Loucy (cell line): ENCODE measurements at regions not wholly inside any gene's neighbourhood (a gene's known extent, or its start where the extent isn't known, plus 50 kb on each side); places are given as distances from the start of the nearest gene placed in this dataset.

Experiments used
- H2AFZ ChIP-seq: fragments of 200-600 bp; sonication (generic); 2 replicates; pipeline ENCODE4 v1.6.0; 2016; ENCODE audit warnings: antibody characterized with exemption, mild to moderate bottlenecking, low read length, moderate library complexity
- H3F3A ChIP-seq: fragments of 200-600 bp; 2 replicates; pipeline ENCODE4 v1.6.0; 2016; ENCODE audit warnings: antibody characterized with exemption, low read depth, mild to moderate bottlenecking
- H3K27me3 ChIP-seq: fragments of 200-600 bp; sonication (generic); 2 replicates; pipeline ENCODE4 v1.6.1; 2014; ENCODE audit warnings: low read length, mild to moderate bottlenecking; ENCODE audit not compliant: insufficient read depth, poor library complexity, severe bottlenecking
- H3K36me3 ChIP-seq: fragments of 200-600 bp; sonication (generic); 2 replicates; pipeline ENCODE4 v1.6.1; 2016; ENCODE audit warnings: low read length; ENCODE audit not compliant: insufficient read depth
- H3K4me1 ChIP-seq: fragments of 200-600 bp; sonication (generic); 2 replicates; pipeline ENCODE4 v1.5.1; 2014; ENCODE audit warnings: low read length, mild to moderate bottlenecking; ENCODE audit not compliant: insufficient read depth, poor library complexity, severe bottlenecking
- H3K4me2 ChIP-seq: fragments of 200-600 bp; sonication (generic); 2 replicates; pipeline ENCODE4 v1.6.0; 2014; ENCODE audit warnings: antibody characterized with exemption, low read length, low read depth, mild to moderate bottlenecking; ENCODE audit not compliant: poor library complexity, severe bottlenecking
- H3K4me3 ChIP-seq: fragments of 200-600 bp; sonication (generic); 2 replicates; pipeline ENCODE4 v1.5.1; 2014; ENCODE audit warnings: low read length, mild to moderate bottlenecking, mixed read lengths; ENCODE audit not compliant: poor library complexity, severe bottlenecking
- H3K79me2 ChIP-seq: fragments of 200-600 bp; sonication (generic); 2 replicates; pipeline ENCODE4 v1.6.1; 2014; ENCODE audit warnings: low read length; ENCODE audit not compliant: insufficient read depth
- H3K9ac ChIP-seq: fragments of 200-600 bp; sonication (generic); 2 replicates; pipeline ENCODE4 v1.6.0; 2014; ENCODE audit warnings: mild to moderate bottlenecking, low read depth, low read length, moderate library complexity; ENCODE audit not compliant: poor library complexity, severe bottlenecking
- H3K9me2 ChIP-seq: fragments of 200-600 bp; sonication (generic); replicated peaks from 2 replicates; pipeline ENCODE4 v1.6.1; 2016; ENCODE audit warnings: low read depth, low read length, mixed read lengths
- H3K9me3 ChIP-seq: fragments of 200-600 bp; sonication (generic); 2 replicates; pipeline ENCODE4 v1.6.1; 2014; ENCODE audit warnings: mild to moderate bottlenecking, antibody characterized with exemption, low read length, low read depth; ENCODE audit not compliant: insufficient read depth
- H4K20me1 ChIP-seq: fragments of 200-600 bp; sonication (generic); 2 replicates; pipeline ENCODE4 v1.6.0; 2014; ENCODE audit warnings: antibody characterized with exemption, low read length, mild to moderate bottlenecking; ENCODE audit not compliant: insufficient read depth, poor library complexity, severe bottlenecking
- EZH2phosphoT487 ChIP-seq: fragments of 200-600 bp; IDR thresholded peaks from 2 replicates; pipeline ENCODE4 v1.6.1; 2018; ENCODE audit warnings: antibody characterized with exemption, mild to moderate bottlenecking, moderate library complexity, borderline replicate concordance
- TF ChIP-seq, protein P1 (sequence below): fragments of 200-600 bp; sonication (generic); conservative IDR thresholded peaks from 2 replicates; pipeline ENCODE4 v1.5.1; 2014; ENCODE audit warnings: mild to moderate bottlenecking, antibody characterized with exemption, low read length

DNA sequence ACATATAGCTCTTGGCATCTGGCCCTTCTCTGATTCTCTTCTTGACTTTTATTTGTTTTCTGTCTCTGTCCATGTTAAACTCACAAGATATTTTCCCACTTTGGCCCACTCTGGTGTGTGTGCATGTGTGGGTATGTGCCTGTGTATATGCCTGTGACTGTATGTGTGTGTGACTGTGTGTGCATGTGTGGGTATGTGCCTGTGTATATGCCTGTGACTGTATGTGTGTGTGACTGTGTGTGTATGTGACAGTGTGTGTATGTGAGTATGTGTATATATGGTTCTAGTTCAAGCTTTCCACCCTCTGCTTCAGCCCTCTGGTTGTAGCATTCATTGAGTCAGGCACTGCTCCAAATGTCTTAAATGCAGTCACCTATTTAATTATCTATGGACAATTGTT, 88.6 kb upstream of the GGTLC1 start:
- Histone ChIP-seq H3K27me3 (no peaks in the 10 kb centered on the region), H3K9me3 (no peaks in the 10 kb centered on the region)

DNA sequence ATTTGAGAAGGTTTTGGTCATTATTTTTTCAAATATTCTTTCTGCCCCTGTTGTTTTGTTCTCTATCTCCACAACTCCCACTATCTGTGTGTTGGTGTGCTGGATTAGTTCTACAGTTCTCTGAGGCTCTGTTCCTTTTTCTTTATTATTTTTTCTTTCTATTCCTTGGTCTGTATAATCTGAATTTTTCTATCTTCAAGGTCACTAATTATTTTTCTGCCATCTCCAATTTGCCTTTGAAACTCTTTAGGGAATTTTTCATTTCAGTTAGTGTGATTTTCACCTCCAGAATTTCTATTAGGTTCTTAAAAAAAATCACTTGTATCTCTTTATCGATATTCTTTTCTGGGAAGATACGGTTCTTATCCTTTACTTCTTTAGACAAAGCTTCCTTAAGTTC, 82.1 kb upstream of the GGTLC1 start:
- H3K9me3 ChIP-seq = peaks cover 8% of the 10 kb centered on the region; the same call in 1 of the 2 replicates
- peaks cover 4% of the 10 kb centered on the region for H3K4me1 ChIP-seq
- H3F3A ChIP-seq = no peaks in the 10 kb centered on the region
- H2AFZ ChIP-seq = no peak overlapping the region
- H4K20me1 ChIP-seq = no peaks in the 10 kb centered on the region
- no peaks in the 10 kb centered on the region for H3K27me3 ChIP-seq
- no peak overlapping the region for H3K4me2 ChIP-seq
- TF ChIP-seq EZH2phosphoT487 = no peak
- TF ChIP-seq, protein P1, sequence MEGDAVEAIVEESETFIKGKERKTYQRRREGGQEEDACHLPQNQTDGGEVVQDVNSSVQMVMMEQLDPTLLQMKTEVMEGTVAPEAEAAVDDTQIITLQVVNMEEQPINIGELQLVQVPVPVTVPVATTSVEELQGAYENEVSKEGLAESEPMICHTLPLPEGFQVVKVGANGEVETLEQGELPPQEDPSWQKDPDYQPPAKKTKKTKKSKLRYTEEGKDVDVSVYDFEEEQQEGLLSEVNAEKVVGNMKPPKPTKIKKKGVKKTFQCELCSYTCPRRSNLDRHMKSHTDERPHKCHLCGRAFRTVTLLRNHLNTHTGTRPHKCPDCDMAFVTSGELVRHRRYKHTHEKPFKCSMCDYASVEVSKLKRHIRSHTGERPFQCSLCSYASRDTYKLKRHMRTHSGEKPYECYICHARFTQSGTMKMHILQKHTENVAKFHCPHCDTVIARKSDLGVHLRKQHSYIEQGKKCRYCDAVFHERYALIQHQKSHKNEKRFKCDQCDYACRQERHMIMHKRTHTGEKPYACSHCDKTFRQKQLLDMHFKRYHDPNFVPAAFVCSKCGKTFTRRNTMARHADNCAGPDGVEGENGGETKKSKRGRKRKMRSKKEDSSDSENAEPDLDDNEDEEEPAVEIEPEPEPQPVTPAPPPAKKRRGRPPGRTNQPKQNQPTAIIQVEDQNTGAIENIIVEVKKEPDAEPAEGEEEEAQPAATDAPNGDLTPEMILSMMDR = no peak
- no peak overlapping the region for H3K9ac ChIP-seq
- no peaks in the 10 kb centered on the region for H3K9me2 ChIP-seq
- no peak overlapping the region for H3K4me3 ChIP-seq
- H3K79me2 ChIP-seq = no peaks in the 10 kb centered on the region
- H3K36me3 ChIP-seq = no peaks in the 10 kb centered on the region

More for the DNA sequence above, 88.6 kb upstream of the GGTLC1 start:
- Histone ChIP-seq H3K36me3 (no peaks in the 10 kb centered on the region), H3K9me2 (no peaks in the 10 kb centered on the region), H3K4me3 (no peak overlapping the region), H4K20me1 (no peaks in the 10 kb centered on the region), H3F3A (no peaks in the 10 kb centered on the region), H3K9ac (no peak overlapping the region), H3K4me2 (no peak overlapping the region), H3K4me1 (no peaks in the 10 kb centered on the region), H3K79me2 (no peaks in the 10 kb centered on the region), H2AFZ (no peak overlapping the region)
- TF ChIP-seq, protein P1 = no peak
- no peak for TF ChIP-seq EZH2phosphoT487

DNA sequence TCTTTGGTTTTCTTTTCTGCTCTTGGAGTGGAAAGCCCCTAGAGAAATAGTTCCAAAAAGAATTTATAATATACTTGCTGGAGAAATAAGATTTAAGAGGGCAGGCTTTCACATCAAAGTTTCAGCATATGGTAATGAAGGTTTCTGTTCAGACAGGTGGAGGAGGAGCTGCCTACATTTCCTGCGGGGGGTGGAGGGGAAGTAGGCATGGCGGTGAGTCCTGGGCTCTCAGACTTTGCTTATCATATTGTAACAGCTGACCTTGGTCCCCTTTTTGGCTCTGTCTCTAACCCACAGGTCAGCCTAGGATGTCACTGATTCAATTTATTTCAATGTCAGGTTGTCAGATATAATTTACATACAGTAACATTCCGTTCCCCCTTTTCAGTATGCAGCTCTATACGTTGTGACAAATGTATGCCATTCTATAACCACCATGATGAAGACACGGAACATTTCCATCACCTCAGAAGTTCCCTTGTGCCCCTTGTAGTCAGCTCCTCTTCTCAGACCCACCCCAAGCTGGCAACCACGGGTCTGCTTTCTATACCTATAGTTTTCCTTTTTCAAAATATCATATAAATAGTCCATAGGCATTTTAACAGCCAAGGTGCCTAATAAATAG, 77.6 kb upstream of the GGTLC1 start:
- no peak overlapping the region for H3K4me3 ChIP-seq
- H3K27me3 ChIP-seq = no peaks in the 10 kb centered on the region
- H3K4me2 ChIP-seq = no peak overlapping the region
- TF ChIP-seq, protein P1 = no peak
- no peak for TF ChIP-seq EZH2phosphoT487
- no peak overlapping the region for H3K9ac ChIP-seq
- no peaks in the 10 kb centered on the region for H3K36me3 ChIP-seq
- no peaks in the 10 kb centered on the region for H3K9me2 ChIP-seq
- no peaks in the 10 kb centered on the region for H3F3A ChIP-seq
- no peak overlapping the region for H2AFZ ChIP-seq
- H3K79me2 ChIP-seq = no peaks in the 10 kb centered on the region
- no peaks in the 10 kb centered on the region for H4K20me1 ChIP-seq
- H3K4me1 ChIP-seq = peaks cover 4% of the 10 kb centered on the region
- peaks cover 5% of the 10 kb centered on the region; the same call in 1 of the 2 replicates for H3K9me3 ChIP-seq
